ENCODE measurements at regions not wholly inside any gene's neighbourhood (a gene's known extent, or its start where the extent isn't known, plus 50 kb on each side); places are given as distances from the start of the nearest gene placed in this dataset.

- H3K4me3 ChIP-seq (ENCODE audit: low read depth, low read length): no peak overlapping the region
- no peak for DNase-seq (ENCODE audit: low read depth)
- TF ChIP-seq CTCF (conservative IDR thresholded peaks at IDR 0.05; ENCODE audit: low read depth, low read length): no peak
These were observed 657.5 kb upstream of the DEFB115 start for GRCh38 chr20:30599990-30600389.

- DNase-seq (ENCODE audit: low read depth): no peak
- no peak for TF ChIP-seq CTCF (conservative IDR thresholded peaks at IDR 0.05; ENCODE audit: low read depth, low read length)
- H3K4me3 ChIP-seq (ENCODE audit: low read depth, low read length): no peak overlapping the region
These were observed 655.5 kb upstream of the DEFB115 start for GRCh38 chr20:30601974-30602373.

- no peak for TF ChIP-seq CTCF (conservative IDR thresholded peaks at IDR 0.05; ENCODE audit: low read depth, low read length)
- no peak overlapping the region for H3K4me3 ChIP-seq (ENCODE audit: low read depth, low read length)
- no peak for DNase-seq (ENCODE audit: low read depth)
These were observed 655.0 kb upstream of the DEFB115 start for GRCh38 chr20:30602424-30602823.

- DNase-seq (ENCODE audit: low read depth): no peak
- no peak overlapping the region for H3K4me3 ChIP-seq (ENCODE audit: low read depth, low read length)
- TF ChIP-seq CTCF (conservative IDR thresholded peaks at IDR 0.05; ENCODE audit: low read depth, low read length): no peak
These were observed 650.5 kb upstream of the DEFB115 start for GRCh38 chr20:30606990-30607389.

- no peak overlapping the region for H3K4me3 ChIP-seq (ENCODE audit: low read depth, low read length)
- no peak for DNase-seq (ENCODE audit: low read depth)
- TF ChIP-seq CTCF (conservative IDR thresholded peaks at IDR 0.05; ENCODE audit: low read depth, low read length): no peak
These were observed 647.3 kb upstream of the DEFB115 start for GRCh38 chr20:30610029-30610693.

- no peak overlapping the region for H3K4me3 ChIP-seq (ENCODE audit: low read depth, low read length)
- TF ChIP-seq CTCF (conservative IDR thresholded peaks at IDR 0.05; ENCODE audit: low read depth, low read length): no peak
- no peak for DNase-seq (ENCODE audit: low read depth)
These were observed 646.7 kb upstream of the DEFB115 start for GRCh38 chr20:30610751-30611150.
